ENCODE measurements at regions not wholly inside any gene's neighbourhood (a gene's known extent, or its start where the extent isn't known, plus 50 kb on each side); places are given as distances from the start of the nearest gene placed in this dataset.

GRCh38 chr3:13132281-13132680, 59.1 kb upstream of the IQSEC1 start:
- no peak overlapping the region for H3K9ac ChIP-seq (ENCODE audit: low read depth in 2 of 2, low read length in 2 of 2)
- DNase-seq: no peak
- H3K27me3 ChIP-seq: no peaks in the 10 kb centered on the region
- TF ChIP-seq CTCF (IDR thresholded peaks at IDR 0.05): no peak
- intact Hi-C loops (cut with DNase I): no loop called here
- H3K4me1 ChIP-seq: no peaks in the 10 kb centered on the region
- H3K9me3 ChIP-seq: no peaks in the 10 kb centered on the region
- H3K36me3 ChIP-seq: no peaks in the 10 kb centered on the region
- H3K4me3 ChIP-seq: no peak overlapping the region
- H3K27ac ChIP-seq: no peak overlapping the region

GRCh38 chr3:13130464-13131193, 57.4 kb upstream of the IQSEC1 start:
- intact Hi-C loops (cut with DNase I): no loop called here
- Histone ChIP-seq H3K36me3 (no peaks in the 10 kb centered on the region), H3K27me3 (no peaks in the 10 kb centered on the region), H3K4me1 (no peaks in the 10 kb centered on the region), H3K9ac (ENCODE audit: low read depth in 2 of 2, low read length in 2 of 2) (no peak overlapping the region), H3K4me3 (no peak overlapping the region), H3K9me3 (no peaks in the 10 kb centered on the region), H3K27ac (no peak overlapping the region)
- no peak for DNase-seq
- TF ChIP-seq CTCF (IDR thresholded peaks at IDR 0.05): no peak

- Histone ChIP-seq H3K27ac (no peak overlapping the region), H3K9ac (ENCODE audit: low read depth in 2 of 2, low read length in 2 of 2) (no peak overlapping the region), H3K36me3 (no peaks in the 10 kb centered on the region), H3K4me1 (no peaks in the 10 kb centered on the region), H3K4me3 (no peak overlapping the region), H3K9me3 (no peaks in the 10 kb centered on the region), H3K27me3 (no peaks in the 10 kb centered on the region)
- intact Hi-C loops (cut with DNase I): no loop called here
- TF ChIP-seq CTCF (IDR thresholded peaks at IDR 0.05): no peak
- no peak for DNase-seq
Measured at GRCh38 chr3:13125092-13126015, 52.1 kb upstream of the IQSEC1 start.

GRCh38 chr3:13124631-13125030, 51.4 kb upstream of the IQSEC1 start:
- DNase-seq: no peak
- no peak overlapping the region for H3K9ac ChIP-seq (ENCODE audit: low read depth in 2 of 2, low read length in 2 of 2)
- no peak for TF ChIP-seq CTCF (IDR thresholded peaks at IDR 0.05)
- H3K4me3 ChIP-seq: no peak overlapping the region
- no peaks in the 10 kb centered on the region for H3K4me1 ChIP-seq
- H3K27ac ChIP-seq: no peak overlapping the region
- H3K9me3 ChIP-seq: no peaks in the 10 kb centered on the region
- intact Hi-C loops (cut with DNase I): no loop called here
- no peaks in the 10 kb centered on the region for H3K27me3 ChIP-seq
- no peaks in the 10 kb centered on the region for H3K36me3 ChIP-seq

- Histone ChIP-seq H3K36me3 (no peaks in the 10 kb centered on the region), H3K27me3 (no peaks in the 10 kb centered on the region), H3K9ac (ENCODE audit: low read depth in 2 of 2, low read length in 2 of 2) (no peak overlapping the region), H3K4me3 (no peak overlapping the region), H3K9me3 (no peaks in the 10 kb centered on the region), H3K4me1 (no peaks in the 10 kb centered on the region), H3K27ac (no peak overlapping the region)
- intact Hi-C loops (cut with DNase I): no loop called here
- no peak for TF ChIP-seq CTCF (IDR thresholded peaks at IDR 0.05)
- no peak for DNase-seq
Measured at GRCh38 chr3:13123765-13124164, 50.5 kb upstream of the IQSEC1 start.
